ENCODE measurements at regions not wholly inside any gene's neighbourhood (a gene's known extent, or its start where the extent isn't known, plus 50 kb on each side); places are given as distances from the start of the nearest gene placed in this dataset.
A peak's percentile ranks its signal among the peaks of the same experiment; 100 is the strongest.

DNA sequence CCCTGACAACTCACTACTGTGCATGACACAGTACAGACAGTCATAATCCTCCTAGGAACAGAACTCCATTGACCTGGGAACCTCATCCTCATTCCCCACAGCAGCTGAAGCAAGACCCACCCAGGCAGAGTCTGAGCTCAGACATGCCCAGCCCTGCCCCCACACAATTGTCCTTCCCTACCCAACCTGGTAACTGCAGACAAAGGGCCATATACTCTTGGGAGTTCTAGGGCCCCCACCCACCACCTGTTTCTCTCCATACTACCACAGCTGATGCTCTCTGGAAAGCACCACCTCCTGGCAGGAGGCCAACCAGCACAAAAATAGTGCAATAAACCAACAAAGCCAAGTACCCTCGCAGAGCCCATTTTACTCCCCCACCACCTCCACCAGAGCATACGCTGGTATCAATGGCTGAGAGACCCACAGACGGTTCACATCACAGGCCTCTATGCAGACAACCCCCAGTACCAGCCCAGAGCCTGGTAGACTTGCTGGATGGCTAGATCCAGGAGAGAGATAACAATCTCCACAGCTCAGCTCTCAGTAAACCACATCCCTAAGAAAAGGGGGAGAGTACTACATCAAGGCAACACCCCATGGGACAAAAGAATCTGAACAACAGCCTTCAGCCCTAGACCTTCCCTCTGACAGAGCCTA lies 159.7 kb upstream of the CXADR start:
- no peak for DNase-seq
- peak; percentile 26 for ATAC-seq
- Histone ChIP-seq H3K36me3 (ENCODE audit: low read depth) (no peaks in the 10 kb centered on the region), H3K9me3 (no peaks in the 10 kb centered on the region), H3K4me3 (no peak overlapping the region), H3K4me1 (ENCODE audit: low read depth) (no peaks in the 10 kb centered on the region)
- intact Hi-C loops (cut with DNase I, micrococcal nuclease) = no loop called here
- TF ChIP-seq, protein P1, sequence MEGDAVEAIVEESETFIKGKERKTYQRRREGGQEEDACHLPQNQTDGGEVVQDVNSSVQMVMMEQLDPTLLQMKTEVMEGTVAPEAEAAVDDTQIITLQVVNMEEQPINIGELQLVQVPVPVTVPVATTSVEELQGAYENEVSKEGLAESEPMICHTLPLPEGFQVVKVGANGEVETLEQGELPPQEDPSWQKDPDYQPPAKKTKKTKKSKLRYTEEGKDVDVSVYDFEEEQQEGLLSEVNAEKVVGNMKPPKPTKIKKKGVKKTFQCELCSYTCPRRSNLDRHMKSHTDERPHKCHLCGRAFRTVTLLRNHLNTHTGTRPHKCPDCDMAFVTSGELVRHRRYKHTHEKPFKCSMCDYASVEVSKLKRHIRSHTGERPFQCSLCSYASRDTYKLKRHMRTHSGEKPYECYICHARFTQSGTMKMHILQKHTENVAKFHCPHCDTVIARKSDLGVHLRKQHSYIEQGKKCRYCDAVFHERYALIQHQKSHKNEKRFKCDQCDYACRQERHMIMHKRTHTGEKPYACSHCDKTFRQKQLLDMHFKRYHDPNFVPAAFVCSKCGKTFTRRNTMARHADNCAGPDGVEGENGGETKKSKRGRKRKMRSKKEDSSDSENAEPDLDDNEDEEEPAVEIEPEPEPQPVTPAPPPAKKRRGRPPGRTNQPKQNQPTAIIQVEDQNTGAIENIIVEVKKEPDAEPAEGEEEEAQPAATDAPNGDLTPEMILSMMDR (IDR thresholded peaks at IDR 0.05) = no peak

DNA sequence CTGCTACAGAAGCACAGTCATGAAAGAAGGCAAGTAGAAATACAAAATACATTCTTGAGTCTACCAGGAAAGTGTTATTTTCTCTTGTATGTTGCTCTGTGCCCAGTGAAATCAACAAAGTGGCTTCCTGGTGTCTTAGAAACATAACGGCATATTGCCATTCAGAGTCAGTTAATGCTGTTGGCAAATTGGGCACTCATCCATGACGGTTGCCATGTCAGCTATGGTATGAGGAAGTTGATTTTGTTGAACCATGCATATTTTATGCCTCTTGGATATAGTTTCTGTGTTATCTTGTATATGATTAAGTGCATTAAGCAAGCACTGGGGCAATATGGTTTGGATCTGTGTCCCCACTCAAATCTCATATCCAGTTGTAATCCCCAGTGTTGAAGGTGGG lies 153.1 kb upstream of the CXADR start:
- Histone ChIP-seq H3K4me3 (no peak overlapping the region), H3K9me3 (no peaks in the 10 kb centered on the region), H3K36me3 (ENCODE audit: low read depth) (no peaks in the 10 kb centered on the region), H3K4me1 (ENCODE audit: low read depth) (no peaks in the 10 kb centered on the region)
- intact Hi-C loops (cut with DNase I, micrococcal nuclease) = no loop called here
- TF ChIP-seq, protein P1 (IDR thresholded peaks at IDR 0.05) = no peak
- ATAC-seq = no peak
- no peak for DNase-seq

DNA sequence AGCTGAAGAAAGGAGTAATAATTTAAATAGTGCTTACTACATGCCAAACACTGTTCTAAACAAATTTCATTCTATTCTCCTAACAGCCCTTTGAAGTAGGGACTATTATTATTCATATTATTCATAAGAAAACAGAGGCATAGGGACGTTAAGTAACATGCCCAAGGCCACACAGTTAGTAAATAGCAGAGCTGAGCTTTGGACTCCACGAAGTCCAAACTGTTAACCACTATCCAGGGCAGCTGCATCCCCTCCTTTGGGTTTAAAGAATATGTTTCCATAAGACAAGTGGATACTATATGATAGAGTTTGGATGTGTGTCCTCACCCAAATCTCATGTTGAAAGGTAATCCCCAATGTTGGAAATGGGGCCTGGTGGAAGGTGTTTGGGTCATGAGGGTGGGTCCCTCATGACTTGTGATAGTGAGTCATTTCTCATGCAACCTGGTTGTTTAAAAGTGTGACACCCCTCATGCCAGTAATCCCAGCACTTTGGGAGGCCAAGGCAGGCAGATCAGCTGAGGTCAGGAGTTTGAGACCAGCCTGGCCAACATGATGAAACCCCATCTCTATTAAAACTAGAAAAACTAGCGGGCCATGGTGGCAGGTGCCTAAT lies 144.0 kb upstream of the CXADR start:
- peak; percentile 65 for ATAC-seq
- H3K4me3 ChIP-seq = no peak overlapping the region

DNA sequence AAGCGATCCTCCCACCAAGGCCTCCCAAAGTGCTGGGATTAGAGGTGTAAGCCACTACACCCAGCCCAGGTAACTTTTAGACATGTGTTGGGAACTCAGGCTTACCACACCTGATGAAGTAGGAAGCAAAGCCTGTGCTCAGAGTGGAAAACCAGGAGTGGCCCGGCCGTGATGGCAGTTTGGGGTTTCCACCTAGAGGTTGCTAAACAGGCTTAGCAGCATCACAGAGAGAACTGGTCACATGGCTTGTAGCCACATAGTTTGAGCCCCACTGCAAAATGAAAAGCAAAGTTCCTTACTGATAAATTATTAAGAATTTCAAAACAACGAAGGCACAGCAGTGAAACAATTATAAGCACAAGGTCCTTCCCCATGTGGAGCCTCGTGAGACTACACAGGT lies 142.6 kb upstream of the CXADR start:
- TF ChIP-seq, protein P1 (IDR thresholded peaks at IDR 0.05) = no peak
- H3K4me1 ChIP-seq (ENCODE audit: low read depth) = no peaks in the 10 kb centered on the region
- intact Hi-C loops (cut with DNase I, micrococcal nuclease) = no loop called here
- DNase-seq (peak in 1 of 3 donors; percentile 9), ATAC-seq (peak; percentile 62)
- H3K4me3 ChIP-seq = no peak overlapping the region
- H3K36me3 ChIP-seq (ENCODE audit: low read depth) = no peaks in the 10 kb centered on the region
- no peaks in the 10 kb centered on the region for H3K9me3 ChIP-seq

More for the DNA sequence above, 144.0 kb upstream of the CXADR start:
- intact Hi-C loops (cut with DNase I, micrococcal nuclease) = no loop called here
- Histone ChIP-seq H3K4me1 (ENCODE audit: low read depth) (no peaks in the 10 kb centered on the region), H3K36me3 (ENCODE audit: low read depth) (no peaks in the 10 kb centered on the region), H3K9me3 (no peaks in the 10 kb centered on the region)
- DNase-seq = no peak
- TF ChIP-seq, protein P1 (IDR thresholded peaks at IDR 0.05) = no peak

DNA sequence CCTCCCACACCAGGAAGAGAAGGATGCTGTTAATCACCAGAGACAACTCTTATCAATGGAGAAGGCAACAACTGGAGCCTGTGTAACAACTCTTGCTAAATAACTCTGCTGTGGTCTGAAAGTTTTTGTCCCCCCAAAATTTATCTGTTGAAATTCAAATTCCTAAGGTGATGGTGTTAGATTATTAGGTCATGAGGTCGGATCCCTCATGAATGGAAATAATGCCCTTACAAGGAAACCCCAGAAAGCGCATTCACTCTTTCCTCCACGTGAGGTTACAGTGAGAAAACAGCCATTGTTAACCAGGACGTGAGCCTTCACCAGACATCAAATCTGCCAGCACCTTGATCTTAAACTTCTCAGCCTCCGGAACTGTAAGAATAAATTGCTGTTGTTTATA lies 141.9 kb upstream of the CXADR start:
- no peaks in the 10 kb centered on the region for H3K36me3 ChIP-seq (ENCODE audit: low read depth)
- ATAC-seq (no peak), DNase-seq (no peak)
- no peak overlapping the region for H3K4me3 ChIP-seq
- TF ChIP-seq, protein P1 (IDR thresholded peaks at IDR 0.05) = no peak
- no peaks in the 10 kb centered on the region for H3K4me1 ChIP-seq (ENCODE audit: low read depth)
- intact Hi-C loops (cut with DNase I, micrococcal nuclease) = no loop called here
- H3K9me3 ChIP-seq = no peaks in the 10 kb centered on the region

All from mucosa of descending colon (tissue), 3 donors.